Upper lobe of left lung (tissue), 4 donors: ENCODE measurements at regions not wholly inside any gene's neighbourhood (a gene's known extent, or its start where the extent isn't known, plus 50 kb on each side); places are given as distances from the start of the nearest gene placed in this dataset.

Experiments used
- EP300 ChIP-seq, 4 donors: sonication (generic); formaldehyde crosslinking; IDR thresholded peaks; one replicate each; pipeline ENCODE4 v1.5.1; 2017; ENCODE audit warnings: antibody characterized with exemption in 4 of 4, control low read depth in 2 of 4
- POLR2A ChIP-seq, 4 donors: fragments of 450-650 bp; IDR thresholded peaks; one replicate each; pipeline ENCODE4 v1.5.1; 2016 to 2017; ENCODE audit warnings: antibody characterized with exemption in 4 of 4, mild to moderate bottlenecking in 2 of 4
- POLR2AphosphoS5 ChIP-seq, 2 donors: sonication (generic); formaldehyde crosslinking; IDR thresholded peaks; one replicate each; pipeline ENCODE4 v1.5.1; 2017; ENCODE audit warnings: antibody characterized with exemption in 2 of 2
- TF ChIP-seq, protein P1 (sequence below), 6 experiments: fragments of 450-650 bp in 4 of 6; fragments of 200-600 bp in 2 of 6; sonication (generic) in 2 of 6; IDR thresholded peaks; one replicate each; pipeline ENCODE4 v1.5.1; 2016 to 2019; ENCODE audit warnings: antibody characterized with exemption in 6 of 6

DNA sequence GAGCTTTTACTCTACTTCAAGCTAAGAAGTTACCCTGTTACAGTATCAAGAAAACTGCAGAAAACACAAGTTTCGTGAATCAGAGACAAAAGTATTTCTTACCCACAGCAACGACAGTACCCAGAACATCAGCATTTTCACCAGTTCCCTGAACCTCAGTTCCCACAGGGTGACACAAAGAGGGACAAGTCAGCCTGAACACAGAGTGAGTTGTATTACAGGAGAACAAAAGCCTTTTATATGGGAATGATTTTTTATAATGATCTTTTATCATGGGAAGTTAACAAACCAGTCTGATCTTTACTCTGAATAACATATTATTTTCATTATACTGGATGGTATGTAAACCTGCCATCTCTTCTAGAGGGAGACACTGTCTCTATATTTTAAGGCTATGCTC, 139.0 kb upstream of the ITGA1 start:
- TF ChIP-seq, protein P1, sequence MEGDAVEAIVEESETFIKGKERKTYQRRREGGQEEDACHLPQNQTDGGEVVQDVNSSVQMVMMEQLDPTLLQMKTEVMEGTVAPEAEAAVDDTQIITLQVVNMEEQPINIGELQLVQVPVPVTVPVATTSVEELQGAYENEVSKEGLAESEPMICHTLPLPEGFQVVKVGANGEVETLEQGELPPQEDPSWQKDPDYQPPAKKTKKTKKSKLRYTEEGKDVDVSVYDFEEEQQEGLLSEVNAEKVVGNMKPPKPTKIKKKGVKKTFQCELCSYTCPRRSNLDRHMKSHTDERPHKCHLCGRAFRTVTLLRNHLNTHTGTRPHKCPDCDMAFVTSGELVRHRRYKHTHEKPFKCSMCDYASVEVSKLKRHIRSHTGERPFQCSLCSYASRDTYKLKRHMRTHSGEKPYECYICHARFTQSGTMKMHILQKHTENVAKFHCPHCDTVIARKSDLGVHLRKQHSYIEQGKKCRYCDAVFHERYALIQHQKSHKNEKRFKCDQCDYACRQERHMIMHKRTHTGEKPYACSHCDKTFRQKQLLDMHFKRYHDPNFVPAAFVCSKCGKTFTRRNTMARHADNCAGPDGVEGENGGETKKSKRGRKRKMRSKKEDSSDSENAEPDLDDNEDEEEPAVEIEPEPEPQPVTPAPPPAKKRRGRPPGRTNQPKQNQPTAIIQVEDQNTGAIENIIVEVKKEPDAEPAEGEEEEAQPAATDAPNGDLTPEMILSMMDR (IDR thresholded peaks at IDR 0.05): no peak
- TF ChIP-seq EP300 (IDR thresholded peaks at IDR 0.05) (no peak), POLR2AphosphoS5 (IDR thresholded peaks at IDR 0.05) (no peak), POLR2A (IDR thresholded peaks at IDR 0.05) (no peak)
